B cell (primary cell): ENCODE measurements at regions not wholly inside any gene's neighbourhood (a gene's known extent, or its start where the extent isn't known, plus 50 kb on each side); places are given as distances from the start of the nearest gene placed in this dataset.

Source experiments
- ATAC-seq: fragments of 200-7000 bp; cut with Tn5 transposase; one replicate; pipeline ENCODE4 v1.10.0; 2021; ENCODE audit warnings: low read depth, mild to moderate bottlenecking, moderate number of reproducible peaks, moderate library complexity
- CTCF ChIA-PET: fragments of 350-600 bp; sonication (Branson Sonifier 250); formaldehyde crosslinking; loops from one replicate; lab custom pipeline; 2021; ENCODE audit warnings: antibody characterized with exemption, inconsistent platforms; lab: Charles Lee
- POLR2A ChIA-PET: fragments of 350-600 bp; sonication (Branson Sonifier 250); formaldehyde crosslinking; loops from one replicate; lab custom pipeline; 2021; ENCODE audit warnings: antibody characterized with exemption; lab: Charles Lee
- DNase-seq: peaks from one replicate; pipeline ENCODE4 v3.0.0; 2013
- H2AFZ ChIP-seq: 2 replicates; pipeline ENCODE4 v1.6.1; 2012; ENCODE audit warnings: mild to moderate bottlenecking, low read depth, low read length; ENCODE audit not compliant: insufficient read depth, poor library complexity, severe bottlenecking
- H3K27ac ChIP-seq, 2 donors: 1 replicate in 1 of 2; 2 replicates in 1 of 2; pipeline ENCODE4 v1.5.1; 2012 to 2013; ENCODE audit warnings: low read length in 2 of 2, mild to moderate bottlenecking in 2 of 2, moderate library complexity in 1 of 2
- H3K27me3 ChIP-seq, 4 experiments: fragments of 200-600 bp in 1 of 4; sonication (generic) in 1 of 4; replicated peaks in 1 of 4; 1 replicate in 2 of 4; 2 replicates in 2 of 4; pipeline versions ENCODE4 v1.6.1 to v1.7.0; 2013 to 2016; ENCODE audit warnings: low read length in 3 of 4, mild to moderate bottlenecking in 2 of 4, mixed read lengths in 1 of 4, moderate library complexity in 1 of 4; ENCODE audit not compliant: insufficient read depth in 4 of 4, control insufficient read depth in 3 of 4; ENCODE audit errors: control extremely low read depth in 1 of 4
- H3K36me3 ChIP-seq, 2 experiments: replicated peaks in 1 of 2; 1 replicate in 1 of 2; 2 replicates in 1 of 2; pipeline versions ENCODE4 v1.6.1 to v1.7.1; 2013; ENCODE audit warnings: low read length in 1 of 2; ENCODE audit not compliant: insufficient read depth in 2 of 2, control insufficient read depth in 1 of 2; ENCODE audit errors: control extremely low read depth in 1 of 2, extremely low read depth in 1 of 2
- H3K4me1 ChIP-seq, 2 donors: fragments of 200-600 bp in 1 of 2; sonication (generic) in 1 of 2; 1 replicate in 1 of 2; 2 replicates in 1 of 2; pipeline versions ENCODE4 v1.5.1 to v1.6.1; 2013 to 2017; ENCODE audit warnings: low read length in 2 of 2; ENCODE audit not compliant: control insufficient read depth in 2 of 2, insufficient read depth in 2 of 2
- H3K4me2 ChIP-seq: replicated peaks from 2 replicates; pipeline ENCODE3; 2012; ENCODE audit warnings: mild to moderate bottlenecking, low read depth, low read length; ENCODE audit not compliant: poor library complexity, severe bottlenecking
- H3K4me3 ChIP-seq, 5 experiments: fragments of 200-600 bp in 1 of 5; sonication (generic) in 1 of 5; 1 replicate in 3 of 5; 2 replicates in 2 of 5; pipeline versions ENCODE4 v1.5.1 to v1.7.0; 2011 to 2016; ENCODE audit warnings: low read length in 4 of 5, mild to moderate bottlenecking in 4 of 5, low read depth in 2 of 5, control low read depth in 1 of 5, moderate library complexity in 1 of 5; ENCODE audit not compliant: insufficient read depth in 1 of 5; ENCODE audit errors: control extremely low read depth in 1 of 5, extremely low read depth in 1 of 5
- H3K79me2 ChIP-seq: fragments of 200-600 bp; sonication (generic); one replicate; pipeline ENCODE4 v1.6.0; 2016; ENCODE audit warnings: low read length; ENCODE audit not compliant: control insufficient read depth, insufficient read depth
- H3K9ac ChIP-seq: fragments of 200-600 bp; sonication (generic); 2 replicates; pipeline ENCODE4 v1.6.1; 2017; ENCODE audit warnings: mild to moderate bottlenecking, low read length, moderate library complexity
- H3K9me3 ChIP-seq, 3 donors: one replicate each; pipeline versions ENCODE4 v1.6.1 to v1.7.1; 2013; ENCODE audit warnings: low read length in 2 of 3; ENCODE audit not compliant: control insufficient read depth in 2 of 3, insufficient read depth in 1 of 3; ENCODE audit errors: control extremely low read depth in 1 of 3
- H4K20me1 ChIP-seq: 2 replicates; pipeline ENCODE4 v1.6.0; 2012; ENCODE audit warnings: mild to moderate bottlenecking, low read length; ENCODE audit not compliant: insufficient read depth, control insufficient read depth, poor library complexity, severe bottlenecking
- H3K27ac Mint-ChIP-seq: one replicate; pipeline ENCODE4 v1.8.0; 2021; ENCODE audit warnings: mixed read lengths
- H3K27me3 Mint-ChIP-seq: one replicate; pipeline ENCODE4 v1.8.0; 2021; ENCODE audit warnings: mixed read lengths
- H3K4me1 Mint-ChIP-seq: one replicate; pipeline ENCODE4 v1.8.0; 2021; ENCODE audit warnings: mixed read lengths
- H3K4me3 Mint-ChIP-seq: one replicate; pipeline ENCODE4 v1.8.0; 2021; ENCODE audit warnings: mixed read lengths
- H3K9me3 Mint-ChIP-seq: one replicate; pipeline ENCODE4 v1.8.0; 2022; ENCODE audit warnings: mixed read lengths; ENCODE audit not compliant: insufficient read depth
- EZH2 ChIP-seq: IDR thresholded peaks from 2 replicates; pipeline ENCODE4 v1.6.1; 2012; ENCODE audit warnings: borderline replicate concordance, low read depth, mild to moderate bottlenecking, moderate library complexity, low read length; ENCODE audit not compliant: insufficient read depth, poor library complexity, severe bottlenecking
- WGBS: methylation state at CpG from one replicate; pipeline ENCODE4 v1.1.5; 2013; ENCODE audit warnings: missing lambda C conversion rate; ENCODE audit not compliant: insufficient coverage; 5-methylcytosine and 5-hydroxymethylcytosine counted together
- intact Hi-C: fragments of 100-400 bp; cut with micrococcal nuclease; formaldehyde crosslinking; loops from one replicate; pipeline ENCODE4 v1.10.0; 2022
- TF ChIP-seq, protein P1 (sequence below): fragments of 200-600 bp; IDR thresholded peaks from one replicate; pipeline ENCODE4 v1.8.0; 2022; ENCODE audit warnings: antibody characterized with exemption, mild to moderate bottlenecking

DNA sequence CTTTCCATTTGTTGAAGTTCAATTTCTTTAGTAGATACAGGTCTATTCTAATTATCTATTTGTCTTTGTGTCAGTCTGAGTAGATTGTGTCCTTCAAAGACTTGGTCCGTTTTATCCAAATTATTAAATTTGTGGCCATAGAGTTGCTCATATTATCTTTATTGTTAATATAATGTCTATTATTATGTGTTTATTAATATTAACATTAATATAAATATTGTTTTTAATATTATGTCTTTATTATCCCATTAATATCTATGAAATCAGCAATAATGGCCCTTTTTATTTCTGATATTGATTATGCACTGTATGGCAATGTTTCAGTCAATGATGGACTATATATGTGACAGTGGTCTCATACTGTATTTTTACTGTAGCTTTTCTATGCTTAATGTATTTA lies 2067.3 kb upstream of the AGA start:
- Histone ChIP-seq H3K36me3 (no peaks in the 10 kb centered on the region), H3K27ac (no peak overlapping the region), H3K4me2 (no peak overlapping the region), H2AFZ (no peak overlapping the region), H4K20me1 (no peaks in the 10 kb centered on the region), H3K4me3 (no peak overlapping the region), H3K27me3 (no peaks in the 10 kb centered on the region), H3K9ac (no peak overlapping the region), H3K4me1 (no peaks in the 10 kb centered on the region), H3K79me2 (no peaks in the 10 kb centered on the region), H3K9me3 (no peaks in the 10 kb centered on the region)
- CTCF ChIA-PET = interaction anchor here (0.7 kb wide), 1 partner anchor 9 kb away, joined by 3 read pairs; no protein-coding TSS in a partner anchor
- Mint-ChIP-seq H3K4me3 (no peak overlapping the region), H3K27me3 (no peaks in the 10 kb centered on the region), H3K4me1 (no peaks in the 10 kb centered on the region), H3K9me3 (no peaks in the 10 kb centered on the region), H3K27ac (no peak overlapping the region)
- no peak for DNase-seq
- WGBS = no CpG with 5 or more reads among the region's 1 CpG
- no peak for ATAC-seq
- intact Hi-C loops = no loop called here
- POLR2A ChIA-PET = no interaction called here
- TF ChIP-seq EZH2 = no peak
- TF ChIP-seq, protein P1, sequence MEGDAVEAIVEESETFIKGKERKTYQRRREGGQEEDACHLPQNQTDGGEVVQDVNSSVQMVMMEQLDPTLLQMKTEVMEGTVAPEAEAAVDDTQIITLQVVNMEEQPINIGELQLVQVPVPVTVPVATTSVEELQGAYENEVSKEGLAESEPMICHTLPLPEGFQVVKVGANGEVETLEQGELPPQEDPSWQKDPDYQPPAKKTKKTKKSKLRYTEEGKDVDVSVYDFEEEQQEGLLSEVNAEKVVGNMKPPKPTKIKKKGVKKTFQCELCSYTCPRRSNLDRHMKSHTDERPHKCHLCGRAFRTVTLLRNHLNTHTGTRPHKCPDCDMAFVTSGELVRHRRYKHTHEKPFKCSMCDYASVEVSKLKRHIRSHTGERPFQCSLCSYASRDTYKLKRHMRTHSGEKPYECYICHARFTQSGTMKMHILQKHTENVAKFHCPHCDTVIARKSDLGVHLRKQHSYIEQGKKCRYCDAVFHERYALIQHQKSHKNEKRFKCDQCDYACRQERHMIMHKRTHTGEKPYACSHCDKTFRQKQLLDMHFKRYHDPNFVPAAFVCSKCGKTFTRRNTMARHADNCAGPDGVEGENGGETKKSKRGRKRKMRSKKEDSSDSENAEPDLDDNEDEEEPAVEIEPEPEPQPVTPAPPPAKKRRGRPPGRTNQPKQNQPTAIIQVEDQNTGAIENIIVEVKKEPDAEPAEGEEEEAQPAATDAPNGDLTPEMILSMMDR = no peak

DNA sequence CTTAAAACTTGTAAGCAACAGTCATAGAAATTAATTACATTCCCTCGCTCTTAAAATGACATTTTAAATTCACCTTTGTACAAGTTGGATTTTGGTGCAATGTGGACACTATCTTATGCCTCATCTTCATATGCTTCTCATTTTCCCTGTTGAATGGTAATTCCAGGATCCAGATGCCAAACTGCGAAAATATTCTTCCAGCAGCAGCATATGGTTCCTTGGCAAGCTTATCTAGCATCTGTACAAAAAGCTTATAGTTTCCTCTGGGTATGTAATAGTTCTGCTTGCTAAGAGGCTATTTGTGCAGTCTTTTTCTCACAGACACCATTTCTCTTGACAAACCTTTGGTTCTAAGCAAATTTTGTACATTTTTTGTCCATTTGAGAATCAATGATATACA lies 2079.7 kb upstream of the AGA start:
- no CpG with 5 or more reads among the region's 2 CpGs for WGBS

More for the DNA sequence above, 2079.7 kb upstream of the AGA start:
- Mint-ChIP-seq H3K27ac (no peak overlapping the region), H3K4me1 (no peaks in the 10 kb centered on the region), H3K4me3 (no peak overlapping the region), H3K27me3 (no peaks in the 10 kb centered on the region), H3K9me3 (peaks cover 3% of the 10 kb centered on the region)
- Histone ChIP-seq H3K36me3 (no peaks in the 10 kb centered on the region), H3K4me2 (no peak overlapping the region), H3K9me3 (no peaks in the 10 kb centered on the region), H3K79me2 (no peaks in the 10 kb centered on the region), H3K4me1 (no peaks in the 10 kb centered on the region), H2AFZ (no peak overlapping the region), H3K9ac (no peak overlapping the region), H4K20me1 (no peaks in the 10 kb centered on the region), H3K27ac (no peak overlapping the region), H3K4me3 (no peak overlapping the region), H3K27me3 (no peaks in the 10 kb centered on the region)
- CTCF ChIA-PET = no interaction called here
- DNase-seq (no peak), ATAC-seq (no peak)
- TF ChIP-seq, protein P1 = no peak
- no peak for TF ChIP-seq EZH2
- POLR2A ChIA-PET = no interaction called here
- intact Hi-C loops = no loop called here
